GM18909 (cell line): ENCODE measurements at regions not wholly inside any gene's neighbourhood (a gene's known extent, or its start where the extent isn't known, plus 50 kb on each side); places are given as distances from the start of the nearest gene placed in this dataset.
A peak's percentile ranks its signal among the peaks of the same experiment; 100 is the strongest.

ENCODE experiments used
- ATAC-seq: cut with Tn5 transposase; IDR thresholded peaks from one replicate; pipeline ENCODE4 v1.9.1; 2021; ENCODE audit warnings: mild to moderate bottlenecking; ENCODE audit not compliant: unreplicated experiment, poor library complexity

DNA sequence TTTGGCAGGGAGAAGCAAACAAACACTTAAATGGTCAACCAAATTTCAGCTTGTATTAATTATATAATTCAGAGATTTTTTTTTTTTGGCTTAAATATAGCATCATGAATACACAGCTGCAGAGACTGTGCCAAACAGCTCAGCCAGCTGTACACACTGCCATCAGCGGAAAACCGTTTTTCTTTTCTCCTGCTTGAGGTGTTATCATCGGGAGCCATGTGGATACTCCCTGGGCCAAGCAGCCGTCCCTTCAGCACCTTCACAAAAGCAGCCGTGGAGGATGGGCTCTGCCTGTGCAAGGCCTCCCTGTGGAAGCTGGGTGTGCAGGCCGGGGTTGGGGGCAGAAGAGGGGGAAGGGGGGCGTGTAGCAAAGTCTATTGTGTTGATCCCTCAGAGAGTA is 85.0 kb downstream of the NUF2 start:
- no peak for ATAC-seq

DNA sequence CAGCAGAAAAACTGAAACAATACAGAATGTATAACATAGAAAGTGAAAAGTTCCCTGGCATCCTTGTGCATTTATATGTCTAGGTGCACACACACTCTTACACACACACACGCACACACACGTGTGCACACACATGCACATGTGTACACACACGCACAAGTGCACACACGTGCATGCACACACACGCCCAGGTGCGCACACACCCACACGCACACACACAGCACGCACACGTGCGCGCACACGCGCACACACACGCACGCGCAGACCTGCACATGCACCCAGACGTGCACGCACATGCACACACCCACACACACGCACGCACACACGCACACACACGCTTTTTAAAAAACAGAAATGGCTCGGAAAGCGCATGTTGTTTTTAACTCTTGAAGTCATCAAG is 86.5 kb downstream of the NUF2 start:
- no peak for ATAC-seq

- peak; percentile 41 for ATAC-seq
Measured at GRCh38 chr1:163410073-163410999, 88.6 kb downstream of the NUF2 start.

GRCh38 chr1:163412221-163412620 is 90.5 kb downstream of the NUF2 start:
- no peak for ATAC-seq

DNA sequence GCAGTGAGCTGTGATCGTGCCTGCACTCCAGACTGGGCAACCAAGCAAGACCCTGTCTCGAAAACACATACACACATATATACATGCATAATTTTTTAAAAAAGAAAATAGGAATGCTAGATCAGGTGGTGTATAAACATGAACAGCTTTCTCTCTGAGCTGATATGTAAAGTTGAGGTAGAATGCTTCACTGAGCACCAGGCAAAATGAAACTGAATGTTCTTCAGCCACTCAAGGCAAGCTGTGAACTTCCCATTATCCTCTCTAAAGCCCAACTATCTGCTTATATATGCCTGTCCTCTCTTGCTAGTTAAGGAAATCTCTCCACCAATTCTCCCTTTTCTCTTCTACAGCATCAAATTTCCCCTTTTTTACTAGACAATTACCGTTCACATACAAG is 93.0 kb downstream of the NUF2 start:
- peak; percentile 92 for ATAC-seq

DNA sequence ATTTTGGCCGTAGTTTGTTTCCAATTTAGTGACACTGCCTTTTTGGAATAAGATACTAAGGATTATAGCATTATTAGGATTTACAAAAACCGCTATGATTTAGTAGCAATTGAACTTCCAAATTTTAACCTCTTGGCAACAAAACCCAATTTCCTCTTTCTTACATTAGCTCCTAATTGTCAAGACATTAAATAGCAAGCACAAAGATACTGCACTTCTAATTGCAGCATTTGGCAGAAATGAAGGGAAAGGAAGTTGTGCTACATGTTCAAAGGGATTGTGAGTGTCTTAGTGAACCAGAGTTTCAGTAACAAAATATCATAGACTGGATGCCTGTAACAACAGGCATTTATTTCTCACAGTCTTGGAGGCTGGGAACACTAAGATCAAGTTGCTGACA is 99.9 kb downstream of the NUF2 start:
- ATAC-seq: no peak

DNA sequence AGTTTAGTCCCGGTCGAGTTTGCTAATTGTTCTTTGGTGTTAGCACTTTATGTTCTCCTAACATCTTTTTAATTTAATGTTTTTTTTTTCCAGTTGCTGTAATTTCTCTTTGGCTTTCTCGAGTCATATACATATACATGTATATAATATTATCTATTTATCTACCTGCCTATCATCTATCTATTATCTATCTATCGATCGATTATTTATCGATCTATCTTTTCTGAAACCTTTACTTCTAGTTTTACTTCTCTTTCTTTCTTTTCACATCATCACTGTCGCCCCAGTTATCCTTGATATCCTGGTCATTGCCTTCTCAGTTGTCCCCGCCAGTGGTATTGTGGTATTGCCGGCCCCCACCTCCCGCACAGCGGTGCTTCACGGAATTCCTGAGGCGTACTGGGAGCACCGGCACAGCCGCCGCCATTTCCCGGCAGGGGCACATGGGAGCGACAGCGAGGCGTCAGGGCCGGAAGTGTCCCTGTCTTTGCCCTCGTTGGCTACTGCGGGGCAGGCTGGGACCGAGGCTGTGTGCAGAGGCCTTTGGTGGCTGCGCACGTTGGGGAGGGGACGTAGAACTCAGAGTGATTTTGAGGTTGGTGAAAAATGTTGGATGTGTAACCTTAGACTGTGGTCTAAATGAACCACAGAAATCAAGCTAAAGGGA is 101.1 kb downstream of the NUF2 start:
- no peak for ATAC-seq

GRCh38 chr1:163426505-163427251 is 104.9 kb downstream of the NUF2 start:
- ATAC-seq: no peak

DNA sequence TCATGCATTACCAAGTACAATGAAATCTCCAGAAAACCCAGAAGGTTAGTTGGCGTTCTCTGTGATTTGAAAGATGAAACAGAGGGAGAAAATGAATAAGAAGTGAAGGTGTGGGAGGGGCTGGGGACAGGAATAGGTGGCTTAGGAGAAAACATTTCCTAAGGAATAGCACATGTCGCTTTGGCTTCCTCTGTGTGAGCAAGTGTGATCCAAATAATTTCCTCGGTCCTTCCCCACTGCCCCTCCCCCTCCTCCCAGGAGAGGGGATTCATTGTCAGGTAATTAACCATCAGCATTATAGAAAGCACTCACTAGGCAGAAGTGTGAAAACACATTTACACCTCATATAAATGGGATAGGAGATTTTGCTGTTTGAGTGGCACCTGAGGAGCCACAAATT is 105.5 kb downstream of the NUF2 start:
- no peak for ATAC-seq

DNA sequence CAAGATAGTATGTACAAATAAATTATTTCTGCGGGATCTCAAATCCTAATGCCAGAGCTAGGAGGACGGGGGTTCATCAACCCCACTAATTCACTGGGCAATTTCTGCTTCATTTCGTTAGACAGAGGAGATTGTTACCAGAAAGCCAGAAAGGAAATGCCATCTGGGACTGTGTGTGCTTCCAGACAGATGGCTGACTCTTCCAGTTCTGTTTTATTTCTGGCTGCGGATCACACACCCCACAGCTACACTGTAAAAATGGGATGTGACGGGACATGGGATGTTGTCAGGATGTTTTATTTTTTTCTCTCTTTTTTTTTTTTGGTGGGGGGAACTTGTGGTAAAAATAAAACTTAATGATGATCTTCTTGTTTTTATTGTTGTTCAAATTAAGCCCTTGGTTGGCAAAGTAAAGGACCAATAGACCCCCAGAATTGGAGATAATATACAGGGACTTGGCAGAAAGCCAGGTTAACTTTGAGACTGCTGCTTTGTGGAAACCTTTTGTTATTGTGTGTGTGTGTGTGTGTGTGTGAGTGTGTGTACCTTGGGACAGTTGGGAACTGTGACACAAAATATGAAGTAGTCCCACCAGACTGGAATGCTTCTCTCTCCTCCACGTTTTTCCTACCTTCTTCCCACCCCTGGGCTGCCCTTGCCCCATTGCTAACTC is 114.5 kb downstream of the NUF2 start:
- ATAC-seq: no peak

GRCh38 chr1:163439471-163439870 is 117.7 kb downstream of the NUF2 start:
- ATAC-seq: no peak

DNA sequence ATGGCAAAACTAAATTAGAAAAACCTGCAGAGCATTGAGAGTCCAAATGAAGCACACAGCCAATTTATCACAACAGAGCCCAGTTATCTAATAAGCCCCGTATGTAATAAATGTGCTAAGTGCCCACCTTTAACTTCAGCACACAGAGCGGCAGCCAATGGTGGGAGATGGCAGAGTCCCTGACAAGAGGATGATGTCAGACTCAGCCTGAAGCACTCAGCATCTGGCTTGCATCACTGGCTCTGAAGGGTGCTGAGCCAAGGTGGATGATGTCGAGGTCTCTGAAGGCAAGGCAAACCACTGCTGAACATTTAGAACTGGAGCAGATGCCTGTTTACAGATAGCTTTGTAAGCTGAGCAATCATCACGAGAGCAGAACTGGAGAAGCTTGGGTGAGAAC is 118.3 kb downstream of the NUF2 start:
- ATAC-seq: no peak

DNA sequence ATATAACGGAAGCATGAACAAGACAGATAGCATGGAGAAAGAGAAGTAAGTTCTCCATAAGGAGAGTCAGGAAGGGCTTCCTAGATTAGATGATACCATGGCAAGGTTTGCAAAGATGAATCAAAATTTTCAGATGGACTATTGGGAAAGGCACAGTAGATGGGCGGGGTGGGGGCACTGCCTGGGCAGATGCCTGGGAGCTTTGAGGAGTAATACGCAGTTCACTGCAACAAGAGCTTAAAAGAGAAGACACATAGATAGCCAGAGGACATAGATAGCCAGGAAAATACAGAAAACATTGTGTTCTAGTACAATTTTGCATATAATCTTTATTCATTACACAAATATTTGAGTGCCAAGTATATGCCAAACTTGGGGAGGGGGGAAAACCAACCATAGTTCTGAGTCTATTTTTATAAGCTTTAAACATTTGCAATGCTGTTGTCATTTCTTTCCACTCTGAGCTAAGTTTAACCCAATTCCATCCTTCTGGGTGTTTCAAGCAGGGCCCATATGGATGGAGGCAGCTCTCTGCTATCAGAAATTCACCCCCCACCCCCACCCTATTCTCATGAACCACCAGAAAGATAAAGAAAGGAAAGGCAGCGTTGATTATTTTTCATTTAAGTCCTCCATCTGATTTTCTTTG is 120.6 kb downstream of the NUF2 start:
- ATAC-seq: no peak

- no peak for ATAC-seq
Measured at GRCh38 chr1:163442895-163443294, 121.1 kb downstream of the NUF2 start.

DNA sequence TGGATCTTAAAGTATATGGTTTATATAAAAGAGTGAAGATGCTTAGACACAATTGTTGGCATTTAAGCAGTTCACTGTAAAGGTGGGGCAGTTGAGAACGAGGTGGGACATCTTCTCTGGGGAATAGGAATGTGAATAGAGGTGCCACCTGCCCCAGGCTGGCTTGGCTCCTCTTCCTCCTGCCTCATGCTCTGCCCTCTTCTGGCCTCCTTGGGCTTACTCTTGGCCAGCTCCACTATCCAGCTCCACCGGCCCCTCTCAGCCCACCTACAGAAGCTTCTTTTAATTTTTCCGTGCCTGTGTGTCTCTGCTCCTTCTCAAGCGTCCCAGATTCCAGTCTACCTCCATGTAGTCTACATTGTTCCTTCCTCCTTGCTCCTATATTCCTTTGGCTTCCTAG is 122.1 kb downstream of the NUF2 start:
- no peak for ATAC-seq

DNA sequence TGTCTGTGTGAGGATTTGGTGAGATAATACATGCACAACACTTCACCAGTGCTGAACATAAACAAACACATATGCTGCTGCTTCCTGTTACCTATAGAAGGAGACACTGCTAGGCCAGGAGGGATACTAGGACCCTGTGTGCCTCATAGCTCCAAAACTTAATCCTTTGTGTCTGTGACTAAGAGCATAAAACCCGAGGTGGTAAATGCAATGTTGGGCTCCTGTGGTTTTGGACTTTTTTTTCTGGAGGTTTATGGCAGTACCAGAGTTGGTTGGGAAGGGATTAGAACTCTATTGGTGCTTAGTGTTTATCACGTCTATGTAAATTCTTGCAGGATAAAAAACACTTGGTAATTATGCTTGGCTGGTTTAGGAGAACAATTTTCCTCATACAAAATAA is 122.9 kb downstream of the NUF2 start:
- ATAC-seq: no peak

- no peak for ATAC-seq
Measured at GRCh38 chr1:163450986-163451385, 129.2 kb downstream of the NUF2 start.

DNA sequence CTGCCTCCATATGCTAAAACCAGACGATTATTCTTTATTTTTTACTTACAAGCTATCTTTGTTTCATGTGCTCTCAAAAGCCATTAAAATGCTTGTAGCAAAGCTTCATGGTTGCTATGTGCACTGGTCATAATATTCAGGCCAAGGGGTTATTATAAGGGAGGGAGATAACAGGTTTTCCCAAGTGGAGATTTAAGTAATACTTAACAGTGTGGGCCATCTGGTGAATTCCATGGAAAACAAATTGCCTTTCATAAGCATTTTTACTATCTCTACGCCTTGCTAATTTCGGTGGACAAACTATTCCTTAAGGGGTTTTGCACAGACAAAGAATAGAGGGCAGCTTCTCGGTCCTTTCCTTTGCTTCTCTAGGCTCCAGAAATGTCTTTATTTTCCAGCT is 137.8 kb downstream of the NUF2 start:
- ATAC-seq: no peak

- no peak for ATAC-seq
Measured at GRCh38 chr1:163467289-163467688, 145.5 kb downstream of the NUF2 start.
